Inflammatory macrophage (primary cell): ENCODE measurements at regions not wholly inside any gene's neighbourhood (a gene's known extent, or its start where the extent isn't known, plus 50 kb on each side); places are given as distances from the start of the nearest gene placed in this dataset.
A peak's percentile ranks its signal among the peaks of the same experiment; 100 is the strongest.

Experiments used
- DNase-seq, 2 donors: peaks; one replicate each; pipeline ENCODE4 v3.0.0-alpha.2; 2020 to 2022

DNA sequence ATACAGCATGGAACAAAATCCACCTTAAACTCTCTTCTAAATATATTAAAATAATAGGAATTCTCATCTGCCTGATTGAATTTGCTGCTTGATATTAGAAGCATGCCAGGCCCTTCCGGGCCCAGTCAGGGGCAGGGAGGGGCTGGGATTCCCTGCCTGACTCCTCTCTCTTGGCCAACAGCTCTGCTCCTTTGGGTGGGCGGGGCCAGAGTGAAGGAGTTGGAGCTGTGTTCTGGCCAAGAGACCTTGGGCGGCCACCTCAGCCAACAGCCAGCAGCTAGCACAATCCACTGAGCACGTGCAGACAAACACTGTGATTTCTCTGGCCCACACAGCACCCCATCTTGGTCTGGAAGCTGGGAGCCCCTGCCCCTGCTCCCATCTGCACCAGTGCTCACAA lies 140.3 kb downstream of the PJA1 start:
- DNase-seq, result no peak

DNA sequence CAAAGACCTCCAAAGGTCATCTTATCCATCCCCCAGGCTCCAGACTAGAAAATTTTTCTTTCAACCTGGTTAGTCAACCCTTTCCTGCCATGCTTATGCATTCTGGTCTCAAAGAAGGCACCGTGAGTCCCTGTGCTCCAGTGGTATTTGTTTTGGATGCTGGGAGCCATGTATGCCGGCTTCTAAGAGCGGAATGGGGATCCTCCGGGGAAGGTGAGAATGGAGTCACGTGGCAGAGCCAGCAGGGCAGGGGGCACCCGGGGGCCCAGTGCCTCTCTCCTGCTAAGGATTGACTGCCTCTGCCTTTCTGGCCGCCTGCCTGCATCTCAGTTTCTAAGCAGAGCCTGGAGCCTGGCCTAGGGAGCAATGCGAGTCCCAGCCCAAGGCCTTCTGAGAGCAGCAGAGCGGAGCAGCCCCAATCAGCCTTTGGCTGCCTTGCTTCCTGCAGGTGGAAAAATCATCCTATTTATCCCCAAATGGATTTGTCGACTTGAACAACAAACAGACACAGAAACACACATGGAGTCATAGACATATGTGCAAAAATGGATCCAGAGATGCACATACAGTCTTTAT lies 141.0 kb downstream of the PJA1 start:
- DNase-seq, result no peak

DNA sequence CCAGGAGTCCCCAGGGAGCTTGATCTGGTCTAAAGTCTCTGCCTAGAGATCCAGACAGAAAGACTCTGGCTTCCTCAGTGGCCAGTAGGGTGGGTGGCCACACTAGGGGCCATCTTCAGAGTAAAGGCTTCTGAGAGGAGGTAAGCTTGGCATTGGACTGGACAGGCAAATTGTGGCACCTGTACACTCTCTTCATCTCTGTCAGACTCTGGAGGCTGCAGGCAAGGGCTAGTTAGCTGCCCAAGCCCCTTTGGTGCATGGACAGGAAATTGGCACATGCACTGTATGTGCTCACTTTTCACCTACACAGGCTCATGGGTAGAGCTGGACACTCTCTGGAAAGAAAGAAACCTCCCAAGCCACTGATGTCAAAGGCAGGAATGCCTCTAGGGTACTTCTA lies 142.8 kb downstream of the PJA1 start:
- DNase-seq, result no peak

DNA sequence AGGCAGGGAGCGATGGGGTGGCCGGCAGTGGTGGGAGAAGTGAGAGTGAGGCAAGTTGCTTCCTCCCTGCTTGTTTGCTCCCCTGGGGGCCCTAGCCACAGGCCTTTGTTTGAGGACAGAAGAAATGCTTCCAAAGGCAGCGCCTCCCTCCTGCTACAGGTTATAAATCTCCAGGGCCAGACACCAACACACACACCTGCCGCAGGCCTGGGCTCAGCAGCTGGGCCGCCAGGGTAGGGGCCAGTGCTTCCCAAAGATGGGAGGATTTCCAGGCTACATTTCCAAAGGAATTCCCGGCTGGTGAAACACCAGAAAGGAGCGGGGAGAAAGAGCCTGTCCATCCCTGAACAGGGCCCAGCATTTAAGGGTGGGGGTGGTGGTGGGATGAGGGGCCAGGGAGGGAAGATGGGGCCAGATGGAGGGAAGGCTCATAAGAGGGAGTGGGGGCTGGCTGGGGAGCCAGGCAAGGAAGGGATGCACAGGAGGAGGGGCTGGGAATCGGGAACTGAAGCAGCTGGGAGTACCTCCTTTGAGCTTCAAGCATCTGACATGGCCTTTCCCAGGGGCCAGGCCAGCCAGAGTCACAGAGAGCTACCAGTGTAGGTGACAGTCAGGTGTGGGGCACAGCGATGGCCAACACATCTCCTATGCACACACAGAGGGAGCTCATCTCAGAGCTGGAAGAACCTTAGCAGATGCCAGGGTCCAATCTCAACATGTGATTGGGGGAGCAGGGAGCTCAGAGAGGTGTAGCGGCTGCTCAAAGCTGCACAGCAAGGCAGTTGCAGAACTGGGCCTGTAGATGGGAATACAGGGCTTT lies 143.9 kb downstream of the PJA1 start:
- no peak for DNase-seq

DNA sequence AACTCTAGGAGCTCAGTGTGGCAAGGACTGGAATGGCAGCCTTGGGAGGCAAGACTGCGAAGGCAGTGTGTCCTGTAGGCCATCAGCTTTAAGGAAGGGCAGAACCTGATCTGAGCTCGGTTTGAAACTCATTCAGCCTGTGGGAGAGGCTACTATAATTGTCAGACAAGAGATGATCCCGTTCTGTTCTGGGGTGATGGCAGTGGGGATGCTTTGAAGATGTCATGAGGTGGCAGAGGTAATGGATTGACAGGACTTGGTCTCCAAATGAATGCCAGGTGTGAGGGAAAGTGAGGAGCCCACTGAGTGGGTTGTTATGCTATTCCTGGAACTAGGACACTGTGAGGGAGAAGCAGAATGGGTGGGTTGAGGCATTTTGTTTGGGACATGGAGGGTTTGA lies 144.9 kb downstream of the PJA1 start:
- no peak for DNase-seq

DNA sequence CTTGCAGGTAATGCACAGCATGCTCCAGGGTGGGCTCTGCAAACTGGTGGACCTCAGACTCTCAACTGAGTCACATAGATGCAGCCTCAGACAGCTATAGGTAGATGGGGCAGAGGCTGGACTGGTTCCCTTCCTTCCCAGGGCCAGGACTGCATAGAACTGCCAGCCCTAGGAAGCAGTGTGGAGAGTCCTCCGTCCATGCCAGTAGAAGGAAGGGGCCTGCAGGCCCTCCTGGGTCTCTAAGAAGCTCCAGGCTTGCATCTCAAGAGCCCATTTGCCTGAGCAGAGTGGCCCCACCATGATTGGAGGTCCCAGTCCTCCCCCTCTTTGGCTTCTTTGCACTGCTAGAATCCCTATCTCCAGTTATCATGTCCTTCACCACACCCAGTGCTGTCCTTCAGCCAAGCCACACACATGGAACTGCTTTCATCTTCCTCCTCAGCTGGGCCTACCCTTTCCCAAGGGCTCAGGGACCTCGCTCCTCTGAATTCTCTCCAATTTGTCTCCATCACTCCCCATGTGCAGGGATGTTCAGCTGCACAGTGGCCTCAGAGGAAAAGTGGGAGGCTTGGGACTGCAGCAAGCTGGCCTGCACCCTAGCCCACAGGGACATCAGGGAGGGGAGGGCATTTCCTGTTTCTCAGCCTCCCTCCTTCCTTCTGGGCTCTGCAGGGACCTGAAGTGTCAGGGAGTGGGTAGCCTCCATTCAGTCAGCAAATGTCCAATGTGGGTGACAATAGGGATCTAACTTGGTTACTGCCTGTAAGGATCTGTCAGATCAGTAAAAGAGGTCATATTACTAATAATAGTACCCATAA lies 146.0 kb downstream of the PJA1 start:
- no peak for DNase-seq

DNA sequence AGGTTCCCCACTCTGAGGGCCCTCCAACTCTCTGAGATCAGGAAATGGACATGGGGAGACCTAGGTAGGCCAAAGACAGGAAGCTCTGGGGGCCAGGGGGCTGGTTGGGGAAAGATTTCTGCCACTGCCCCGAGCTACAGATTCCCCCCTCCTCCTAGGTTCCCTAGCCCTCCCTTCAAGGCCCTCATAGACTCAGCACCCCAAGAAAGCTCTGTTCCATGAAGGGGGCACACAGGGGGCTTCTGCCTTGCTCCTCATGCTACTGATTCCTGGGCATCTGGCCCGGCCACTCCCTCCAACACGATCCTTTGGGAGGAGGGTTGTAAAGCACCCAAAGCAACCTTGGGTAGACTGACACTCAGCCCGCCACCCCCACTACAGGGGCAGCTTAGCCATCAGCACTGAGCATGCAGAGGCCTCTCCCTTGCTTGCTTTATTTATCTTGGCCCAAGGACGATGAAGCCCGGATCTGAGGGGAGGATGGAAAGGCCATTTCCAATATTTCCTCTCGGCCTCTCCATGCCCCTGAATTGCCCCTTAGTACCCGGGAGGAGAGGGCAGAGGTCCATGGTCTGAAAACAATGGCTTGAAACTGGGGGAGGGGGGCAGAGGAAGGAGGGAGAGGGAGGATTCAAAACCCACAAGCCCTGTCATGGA lies 146.7 kb downstream of the PJA1 start:
- no peak for DNase-seq

DNA sequence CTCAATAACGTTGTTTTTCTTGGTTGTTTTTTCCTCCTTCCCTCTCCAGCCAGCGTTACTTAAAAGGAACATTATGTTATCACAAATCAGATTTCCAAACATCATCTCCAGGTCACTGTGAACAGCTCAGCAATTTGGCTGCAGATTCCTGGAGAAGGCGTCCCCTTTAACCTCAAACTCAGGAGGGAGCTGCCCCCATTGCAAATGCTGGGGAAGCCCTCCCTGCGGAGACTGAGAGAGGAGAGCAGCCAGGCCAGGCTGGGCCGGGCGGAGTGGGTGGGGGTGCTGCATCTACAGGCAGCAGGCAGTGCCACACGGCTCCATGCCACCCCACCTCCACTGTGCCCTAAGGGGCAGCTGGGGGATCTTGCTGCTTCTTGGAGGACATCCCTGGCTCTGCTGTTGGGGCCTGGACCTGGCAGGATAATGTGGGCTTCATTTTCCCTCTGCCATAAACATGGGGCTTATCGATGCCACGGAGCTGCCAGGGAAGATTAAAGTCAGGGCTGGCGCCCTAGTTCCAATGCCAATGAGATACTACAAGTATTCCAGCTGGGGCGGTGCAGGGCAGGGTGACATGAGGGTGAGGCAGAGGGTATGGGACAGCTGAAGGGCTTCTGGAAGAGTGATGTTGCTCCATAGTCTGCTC lies 148.8 kb downstream of the PJA1 start:
- DNase-seq, result no peak

DNA sequence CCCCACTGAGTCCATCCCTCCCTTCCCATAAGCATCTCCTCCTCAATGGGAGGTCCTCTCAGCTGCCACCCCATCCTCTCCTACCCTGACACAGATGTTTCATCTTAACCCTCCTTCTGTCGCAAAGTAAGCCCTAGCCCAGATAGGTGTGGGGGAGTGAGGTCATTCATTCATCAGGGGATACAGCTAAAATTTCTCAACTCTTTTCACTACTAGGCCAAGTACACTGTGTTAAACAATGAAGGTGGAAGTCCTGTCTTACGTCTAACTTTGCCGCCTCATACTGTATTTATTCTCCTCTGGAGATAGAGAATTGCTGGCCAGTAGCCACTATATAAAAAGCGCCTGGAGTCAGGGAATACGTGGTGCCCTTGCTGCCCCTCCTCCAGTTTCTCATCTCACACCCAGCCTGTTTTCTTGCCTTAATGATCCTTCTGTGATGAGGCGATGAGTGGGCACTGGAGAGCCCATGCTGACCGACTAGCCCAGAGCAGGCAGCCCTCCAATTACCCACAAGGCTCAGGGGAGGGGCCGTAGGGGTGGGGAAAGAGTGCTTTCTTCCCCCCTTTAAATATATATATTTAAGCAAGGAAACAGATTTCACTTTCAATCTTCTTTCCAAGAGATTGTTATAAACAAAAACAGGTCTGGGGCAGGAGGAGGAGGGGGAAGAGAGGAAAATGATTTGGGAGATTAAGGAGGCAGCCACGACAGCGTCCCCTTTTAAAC lies 149.5 kb downstream of the PJA1 start:
- no peak for DNase-seq

DNA sequence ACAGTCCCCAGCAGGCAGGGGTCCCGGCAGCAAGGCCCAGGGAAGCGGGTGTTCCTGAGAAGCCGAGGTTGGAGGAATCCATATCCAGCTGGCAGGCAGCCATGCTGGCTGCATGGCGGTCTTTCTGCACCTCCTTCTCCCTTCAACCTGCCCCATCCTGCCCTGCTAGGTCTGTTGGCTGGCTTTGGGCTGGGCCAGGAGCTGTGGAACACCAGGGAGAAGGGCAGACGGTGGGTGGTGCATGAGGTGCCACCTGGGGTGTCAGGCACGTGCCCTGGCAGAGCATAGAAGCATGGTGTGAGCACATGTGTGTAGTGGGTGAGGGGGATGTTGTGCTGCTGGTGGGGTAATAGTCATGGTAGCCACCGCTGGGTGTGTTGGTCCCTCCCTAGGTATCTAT lies 150.1 kb downstream of the PJA1 start:
- DNase-seq, result no peak

DNA sequence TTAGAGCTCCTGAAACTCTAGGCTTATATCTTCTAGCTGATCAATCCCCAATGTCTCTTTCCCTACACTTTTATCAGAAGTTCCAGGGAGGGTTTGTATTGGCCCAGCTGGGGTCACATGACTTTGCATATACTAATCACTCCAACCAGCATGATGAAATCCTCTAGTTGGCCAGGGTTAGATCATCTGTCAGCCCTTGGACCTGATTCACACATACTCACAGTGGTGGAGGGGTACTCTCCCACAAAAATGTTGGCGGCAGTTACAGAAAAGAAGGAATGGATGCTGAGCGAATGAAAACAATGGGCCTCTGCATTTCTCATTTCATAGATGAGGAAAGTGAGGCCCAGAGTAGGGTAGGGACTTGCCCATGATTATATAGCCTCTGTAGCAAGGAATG lies 151.1 kb downstream of the PJA1 start:
- DNase-seq, result no peak

DNA sequence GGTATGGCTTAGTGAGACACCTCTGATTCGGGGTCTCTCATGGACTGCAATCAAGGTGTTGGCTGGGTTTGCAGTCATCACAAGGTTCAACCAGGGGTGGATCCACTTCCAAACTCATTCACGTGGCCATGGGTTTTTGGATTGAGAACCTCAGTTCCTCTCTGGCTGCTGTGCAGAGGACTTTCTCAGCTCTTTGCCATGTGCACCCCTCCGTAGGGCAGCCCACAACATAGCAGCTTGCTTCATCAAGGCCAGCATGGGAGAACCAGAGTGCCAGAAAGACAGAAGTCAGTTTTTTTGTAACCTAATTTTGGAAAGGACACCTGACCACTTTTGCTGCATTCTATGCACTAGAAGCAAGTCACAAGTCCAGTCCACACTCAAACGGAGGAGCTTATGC lies 154.9 kb downstream of the PJA1 start:
- no peak for DNase-seq

DNA sequence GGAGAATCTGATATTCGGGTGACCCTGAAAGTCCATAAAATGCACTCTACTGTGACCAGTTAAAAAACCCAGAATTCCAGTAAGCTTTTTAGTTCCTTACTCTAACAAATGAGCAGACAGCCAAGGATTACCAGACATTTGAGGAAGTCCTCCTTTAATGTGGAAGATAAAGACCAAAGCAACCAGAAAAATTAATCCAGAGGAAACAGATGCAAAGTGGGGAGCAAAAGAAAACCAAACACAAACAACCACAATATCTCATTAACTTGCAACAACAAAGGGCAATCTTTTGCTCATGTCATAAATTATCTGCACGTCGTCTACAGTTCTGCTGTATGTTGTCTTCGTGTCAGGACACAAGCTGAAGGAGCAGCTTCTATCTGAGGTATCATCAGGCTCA lies 164.4 kb downstream of the PJA1 start:
- DNase-seq, result no peak

DNA sequence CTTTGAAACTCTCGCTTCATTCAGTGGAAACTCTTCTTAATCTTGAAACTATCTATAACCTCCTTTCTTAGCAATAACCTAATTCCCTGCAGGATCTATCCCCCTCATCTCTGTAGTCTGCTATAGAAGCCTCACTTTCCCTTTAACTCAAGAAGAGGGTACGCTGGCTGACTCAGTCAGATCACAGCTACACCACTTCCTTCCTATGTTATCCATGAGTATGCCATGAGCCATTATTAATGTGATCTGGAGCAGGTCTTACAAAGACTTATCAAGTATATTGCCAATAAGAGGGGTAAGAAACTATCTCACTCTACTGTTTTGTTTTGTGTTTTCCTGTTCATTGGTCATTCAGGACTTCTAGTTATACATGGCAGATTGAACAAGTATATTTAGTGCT lies 165.3 kb downstream of the PJA1 start:
- DNase-seq, result no peak

DNA sequence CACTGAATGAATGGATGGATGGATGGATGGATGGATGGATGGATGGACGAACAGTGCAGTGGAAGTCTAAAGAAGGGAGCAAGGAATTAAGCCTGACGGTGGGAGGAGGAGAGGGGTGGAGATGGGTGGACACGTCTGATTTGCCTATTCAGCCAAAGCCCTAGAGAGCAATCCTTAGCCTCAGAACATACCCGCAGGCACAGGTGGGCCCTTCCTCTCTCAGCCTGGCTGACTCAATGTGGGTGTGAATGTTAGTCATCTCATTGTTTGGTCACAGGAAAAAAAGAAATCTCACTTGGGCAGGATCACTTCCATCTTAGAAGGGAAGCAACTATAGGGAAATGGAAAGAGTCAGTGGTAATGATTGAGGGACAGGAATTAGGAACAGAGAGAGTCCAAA lies 165.9 kb downstream of the PJA1 start:
- peak; percentile 34 for DNase-seq

DNA sequence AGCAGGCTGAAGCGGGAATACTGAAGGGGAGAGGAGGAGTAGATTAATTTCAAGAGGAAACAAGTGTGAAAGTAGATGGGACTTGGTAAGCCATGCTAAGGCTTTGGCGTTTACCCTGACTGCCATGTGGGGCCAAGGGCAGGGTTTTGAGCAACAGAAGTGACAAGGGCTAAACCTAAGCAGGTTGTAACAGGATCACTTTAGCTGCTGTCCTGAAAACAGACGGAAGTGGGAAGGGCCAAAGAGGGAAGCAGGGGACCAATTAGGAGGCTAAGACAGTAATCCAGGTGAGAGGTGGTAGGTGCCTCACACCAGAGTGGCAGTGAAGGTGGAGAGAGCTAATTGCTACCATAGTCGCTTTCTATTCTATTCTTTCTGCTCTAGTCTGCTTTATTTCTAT lies 166.5 kb downstream of the PJA1 start:
- DNase-seq, result no peak

DNA sequence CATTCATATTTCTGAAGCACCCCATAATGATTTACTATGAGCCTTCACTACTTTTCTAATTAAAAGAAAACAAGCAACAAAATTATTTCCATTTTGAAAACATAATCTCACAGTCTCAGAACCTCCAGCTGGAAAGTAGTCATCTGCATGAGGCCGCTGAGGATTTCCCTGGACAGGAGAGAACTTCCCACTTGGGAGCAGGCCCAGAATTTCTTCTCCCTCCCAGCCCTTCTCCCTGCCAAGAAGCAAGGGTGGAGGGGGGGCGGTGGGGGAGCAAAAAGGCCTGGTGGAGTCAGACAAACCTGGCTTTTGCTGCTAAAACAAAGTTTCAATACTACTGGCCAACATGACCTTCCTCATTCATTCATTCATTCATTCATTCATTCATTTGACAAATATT lies 167.3 kb downstream of the PJA1 start:
- no peak for DNase-seq

DNA sequence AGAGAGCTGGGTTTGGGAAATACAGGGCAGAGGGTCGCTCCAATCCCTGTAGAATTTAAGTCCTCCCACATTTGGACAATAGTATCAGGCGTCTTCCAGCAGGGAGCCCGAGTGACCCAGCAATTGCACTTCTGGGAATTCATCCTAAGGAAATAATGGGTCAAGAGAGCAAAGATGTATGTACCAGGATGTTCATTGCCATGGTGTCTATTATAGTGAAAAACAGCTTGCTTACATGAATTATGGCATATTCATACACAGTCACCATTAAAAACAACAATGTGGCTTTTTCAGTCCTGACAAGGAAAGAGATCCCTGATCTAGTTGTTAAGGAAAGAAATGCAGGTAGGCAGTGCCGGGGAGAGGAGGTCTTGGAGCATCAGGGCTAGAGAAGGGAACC lies 167.7 kb downstream of the PJA1 start:
- DNase-seq, result no peak

DNA sequence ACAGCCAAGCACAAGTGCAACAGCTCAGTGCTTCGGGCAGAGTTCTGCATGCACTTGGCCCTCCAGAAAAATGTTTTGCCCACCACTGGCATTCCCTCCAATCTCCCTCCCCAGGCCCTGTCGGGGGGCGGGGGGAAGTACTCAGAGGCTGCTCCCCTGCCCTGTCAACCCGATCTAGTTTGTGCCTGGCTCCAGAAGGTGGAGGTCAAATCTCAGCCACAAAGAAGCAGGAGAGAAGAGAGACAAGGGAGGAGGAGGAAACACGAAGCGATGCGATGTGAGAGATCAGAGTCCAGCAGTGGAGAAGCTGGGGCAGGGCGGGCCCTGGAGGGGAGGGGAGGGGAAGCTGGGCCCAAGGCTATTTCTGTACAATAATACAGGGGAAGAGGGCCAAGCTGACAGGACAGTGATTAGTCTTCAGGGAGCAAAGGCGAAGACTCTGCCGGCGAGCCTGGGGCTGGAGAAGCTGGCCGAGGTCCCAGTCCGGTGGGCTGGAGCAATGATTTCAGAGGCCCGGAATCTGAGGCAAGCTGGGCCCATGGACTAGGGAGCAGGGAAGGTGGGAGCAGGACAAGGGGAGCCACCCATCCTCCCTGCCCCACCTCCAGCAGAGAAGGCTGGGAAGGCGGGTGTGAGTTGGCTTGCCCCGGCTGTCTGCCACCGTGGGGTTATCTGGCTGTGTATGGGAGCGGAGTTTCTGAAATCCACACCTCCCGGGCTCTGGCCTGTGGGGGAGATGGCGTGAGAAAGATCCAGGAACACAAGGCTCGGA lies 167.1 kb downstream of the EFNB1 start:
- DNase-seq, result no peak

DNA sequence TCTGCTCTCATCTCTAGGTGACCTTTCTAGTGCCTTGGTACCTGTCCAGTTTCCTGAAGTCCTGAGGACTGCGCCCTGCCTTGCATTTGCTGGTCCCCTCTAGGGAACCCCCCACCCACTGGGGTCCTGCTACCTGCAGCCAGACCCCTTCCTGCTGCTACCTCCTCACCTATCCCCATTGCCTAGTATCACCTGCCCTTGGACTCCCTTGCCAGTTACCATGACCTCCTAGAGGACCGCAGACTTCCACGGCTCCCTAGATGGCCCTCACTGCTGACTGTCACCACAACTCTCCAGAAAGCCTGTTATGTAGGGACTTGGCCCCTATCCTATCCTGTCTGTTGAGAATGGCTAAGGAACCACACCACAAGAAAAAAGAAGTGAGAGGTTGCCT lies 166.6 kb downstream of the EFNB1 start:
- DNase-seq, result no peak

DNA sequence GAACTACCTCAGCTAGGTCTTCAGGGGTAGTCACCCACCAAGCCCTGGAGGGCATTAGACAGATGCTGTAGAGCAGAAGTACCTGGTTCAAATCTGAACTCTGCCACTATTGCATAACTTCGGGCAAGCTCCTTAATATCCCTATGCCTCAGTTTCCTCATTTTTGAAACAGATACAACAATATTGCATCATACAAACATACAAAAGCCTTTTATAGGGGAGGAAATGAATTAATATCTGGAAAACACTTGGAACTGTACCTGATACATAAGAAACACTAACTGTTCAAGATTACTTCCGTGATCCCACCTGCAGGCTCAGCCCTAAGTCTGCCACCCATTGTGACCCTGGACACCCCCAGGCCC lies 166.1 kb downstream of the EFNB1 start:
- DNase-seq, result no peak
